Panc1 (cell line): ENCODE measurements at regions not wholly inside any gene's neighbourhood (a gene's known extent, or its start where the extent isn't known, plus 50 kb on each side); places are given as distances from the start of the nearest gene placed in this dataset.

Source experiments
- ATAC-seq: fragments of 200-7000 bp; cut with Tn5 transposase; 2 replicates; pipeline ENCODE4 v1.9.1; 2020; ENCODE audit warnings: mild to moderate bottlenecking, moderate library complexity
- BruUV-seq: library from RNA; stranded (reverse); fragments of 400-500 nt; replicated peaks from 2 replicates; lab custom pipeline; 2021; lab: Mats Ljungman, UMichigan
- CTCF ChIA-PET: fragments of 300-600 bp; sonication (Branson Sonifier 250); formaldehyde crosslinking; loops from one replicate; lab custom pipeline; 2022; ENCODE audit warnings: antibody characterized with exemption; lab: Charles Lee
- POLR2A ChIA-PET: fragments of 300-600 bp; sonication (Branson Sonifier 250); formaldehyde crosslinking; loops from one replicate; lab custom pipeline; 2022; ENCODE audit warnings: antibody characterized with exemption; lab: Charles Lee
- DNase-seq: peaks from one replicate; pipeline ENCODE4 v3.0.0-alpha.2; 2010; ENCODE audit warnings: low read depth, low spot score
- H3K27ac ChIP-seq: 2 replicates; pipeline ENCODE4 v1.5.1; 2011; ENCODE audit warnings: mild to moderate bottlenecking, low read length, inconsistent platforms
- H3K27me3 ChIP-seq: fragments of 200-500 bp; sonication (Bioruptor generic); 2 replicates; pipeline ENCODE4 v1.6.0; 2014; ENCODE audit warnings: low read length, inconsistent platforms; ENCODE audit not compliant: control insufficient read depth, insufficient read depth
- H3K36me3 ChIP-seq: fragments of 200-500 bp; sonication (Bioruptor generic); 2 replicates; pipeline ENCODE4 v1.5.1; 2014; ENCODE audit warnings: inconsistent platforms, mild to moderate bottlenecking, low read length, moderate library complexity; ENCODE audit not compliant: control insufficient read depth, insufficient read depth
- H3K4me1 ChIP-seq: 2 replicates; pipeline ENCODE4 v1.5.1; 2011; ENCODE audit warnings: inconsistent platforms, mild to moderate bottlenecking, low read length, moderate library complexity; ENCODE audit not compliant: control insufficient read depth, insufficient read depth
- H3K4me3 ChIP-seq, 2 experiments: 2 replicates each; pipeline ENCODE4 v1.5.1; 2011 to 2012; ENCODE audit warnings: low read depth in 2 of 2, low read length in 2 of 2, mild to moderate bottlenecking in 2 of 2, inconsistent platforms in 1 of 2, moderate library complexity in 1 of 2
- H3K9me3 ChIP-seq: fragments of 200-500 bp; sonication (Bioruptor generic); 2 replicates; pipeline ENCODE4 v1.5.1; 2014; ENCODE audit warnings: low read depth, mild to moderate bottlenecking, inconsistent platforms, low read length, moderate library complexity; ENCODE audit not compliant: control insufficient read depth, insufficient read depth
- CTCF ChIP-seq: fragments of 450-650 bp; IDR thresholded peaks from 2 replicates; pipeline ENCODE4 v1.5.1; 2017; ENCODE audit warnings: mild to moderate bottlenecking
- POLR2AphosphoS5 ChIP-seq: IDR thresholded peaks from 2 replicates; pipeline ENCODE4 v1.6.1; 2012; ENCODE audit warnings: mild to moderate bottlenecking, low read depth, low read length, moderate library complexity
- REST ChIP-seq, 2 experiments: IDR thresholded peaks; 2 replicates each; pipeline ENCODE4 v1.6.1; 2011 to 2012; ENCODE audit warnings: low read depth in 2 of 2, control low read depth in 1 of 2, low read length in 1 of 2, mild to moderate bottlenecking in 1 of 2, moderate library complexity in 1 of 2; ENCODE audit not compliant: insufficient read depth in 1 of 2
- SIN3A ChIP-seq: IDR thresholded peaks from 2 replicates; pipeline ENCODE4 v1.6.1; 2012; ENCODE audit warnings: low read depth, mild to moderate bottlenecking, low read length, moderate library complexity, borderline replicate concordance; ENCODE audit not compliant: insufficient read depth
- TCF7L2 ChIP-seq: IDR thresholded peaks from 2 replicates; pipeline ENCODE4 v1.6.1; 2011; ENCODE audit warnings: mild to moderate bottlenecking, low read depth, low read length, inconsistent platforms
- in situ Hi-C: cut with HindIII; loops from 2 replicates; pipeline ENCODE4 v1.10.0; 2016; ENCODE audit warnings: low sequenced_read_pairs, low pct_unique_long_range_greater_than_20kb
- intact Hi-C: fragments of 100-400 bp; cut with micrococcal nuclease; formaldehyde crosslinking; loops from one replicate; pipeline ENCODE4 v1.10.0; 2022; ENCODE audit not compliant: unreplicated experiment

GRCh38 chr5:99070822-99071221 lies 142.0 kb upstream of the CHD1 start:
- H3K9me3 ChIP-seq: no peaks in the 10 kb centered on the region
- in situ Hi-C loops: no loop called here
- no peak overlapping the region for H3K27ac ChIP-seq
- CTCF ChIA-PET: no interaction called here
- intact Hi-C loops: no loop called here
- POLR2A ChIA-PET: no interaction called here
- H3K4me3 ChIP-seq: no peak overlapping the region
- BruUV-seq: no TSS peak
- no peaks in the 10 kb centered on the region for H3K36me3 ChIP-seq
- no peak for TF ChIP-seq TCF7L2
- TF ChIP-seq CTCF: no peak
- no peak for TF ChIP-seq SIN3A
- no peak for TF ChIP-seq REST (IDR thresholded peaks at IDR 0.05; ENCODE audit: insufficient read depth in 1 of 2, low read depth in 2 of 2, low read length in 1 of 2)
- no peak for TF ChIP-seq POLR2AphosphoS5
- ATAC-seq: no peak
- H3K4me1 ChIP-seq: no peaks in the 10 kb centered on the region
- peaks cover 3% of the 10 kb centered on the region for H3K27me3 ChIP-seq
- DNase-seq: no peak

GRCh38 chr5:99070362-99070761 lies 141.6 kb upstream of the CHD1 start:
- POLR2A ChIA-PET: no interaction called here
- no TSS peak for BruUV-seq
- TF ChIP-seq SIN3A: no peak
- TF ChIP-seq POLR2AphosphoS5: no peak
- no peak for TF ChIP-seq TCF7L2
- TF ChIP-seq REST (IDR thresholded peaks at IDR 0.05; ENCODE audit: insufficient read depth in 1 of 2, low read depth in 2 of 2, low read length in 1 of 2): no peak
- TF ChIP-seq CTCF: no peak
- in situ Hi-C loops: no loop called here
- Histone ChIP-seq H3K36me3 (no peaks in the 10 kb centered on the region), H3K9me3 (no peaks in the 10 kb centered on the region), H3K4me1 (no peaks in the 10 kb centered on the region), H3K27ac (no peak overlapping the region), H3K27me3 (peaks cover 3% of the 10 kb centered on the region), H3K4me3 (no peak overlapping the region)
- intact Hi-C loops: no loop called here
- DNase-seq (no peak), ATAC-seq (no peak)
- CTCF ChIA-PET: no interaction called here
